ENCODE measurements at regions not wholly inside any gene's neighbourhood (a gene's known extent, or its start where the extent isn't known, plus 50 kb on each side); places are given as distances from the start of the nearest gene placed in this dataset.

GRCh38 chr4:167595898-167596297 is 361.6 kb upstream of the SPOCK3 start:
- H3K27ac ChIP-seq (ENCODE audit: low read depth, low read length) = no peak overlapping the region
- ChIA-PET POLR2A (no interaction called here), RAD21 (ENCODE audit: low non-redundant PET in 1 of 2, low total read pairs in 2 of 2, uncharacterized antibody in 2 of 2, unreplicated experiment in 2 of 2) (no interaction called here), CTCF (no interaction called here)
- BruUV-seq (replicated peaks) = no TSS peak
- no peaks in the 10 kb centered on the region for H3K36me3 ChIP-seq (ENCODE audit: control insufficient read depth in 1 of 2, insufficient read depth in 2 of 2, low read length in 2 of 2)
- no peak overlapping the region for H3K9ac ChIP-seq (ENCODE audit: low read length)
- no peak overlapping the region for H3K4me3 ChIP-seq (replicated peaks in 1 of 2; ENCODE audit: low read depth in 1 of 2, low read length in 2 of 2)
- ATAC-seq = no peak
- no peaks in the 10 kb centered on the region for H3K27me3 ChIP-seq (ENCODE audit: insufficient read depth, low read length)
- no peak for DNase-seq (ENCODE audit: low read depth, low spot score)
- H3K9me3 ChIP-seq (ENCODE audit: control insufficient read depth in 1 of 2, insufficient read depth in 1 of 2, low read depth in 1 of 2, low read length in 2 of 2) = no peaks in the 10 kb centered on the region
- H4K20me1 ChIP-seq (ENCODE audit: insufficient read depth) = no peaks in the 10 kb centered on the region
- no peaks in the 10 kb centered on the region for H3K4me1 ChIP-seq (ENCODE audit: control insufficient read depth in 1 of 2, insufficient read depth in 2 of 2, low read length in 2 of 2)
- H3K79me2 ChIP-seq (ENCODE audit: insufficient read depth, low read length) = no peaks in the 10 kb centered on the region
- TF ChIP-seq RAD21 (IDR thresholded peaks at IDR 0.05; ENCODE audit: low read depth) (no peak), SP1 (IDR thresholded peaks at IDR 0.05; ENCODE audit: low read depth) (no peak), POLR2AphosphoS5 (IDR thresholded peaks at IDR 0.05; ENCODE audit: low read depth, low read length) (no peak), TCF7L2 (IDR thresholded peaks at IDR 0.05; ENCODE audit: borderline replicate concordance, extremely low read depth, insufficient read depth, insufficient read length) (no peak), MAX (IDR thresholded peaks at IDR 0.05) (no peak), ATF3 (IDR thresholded peaks at IDR 0.05) (no peak), EGR1 (IDR thresholded peaks at IDR 0.05; ENCODE audit: low read depth) (no peak), SRF (IDR thresholded peaks at IDR 0.05; ENCODE audit: low read depth) (no peak), ZBTB33 (IDR thresholded peaks at IDR 0.05; ENCODE audit: extremely low read depth, insufficient replicate concordance, low read length) (no peak), POLR2A (IDR thresholded peaks at IDR 0.05; ENCODE audit: borderline replicate concordance, extremely low read depth, insufficient read depth, insufficient read length) (no peak), ZFX (IDR thresholded peaks at IDR 0.05) (no peak), FOSL1 (IDR thresholded peaks at IDR 0.05; ENCODE audit: low read depth) (no peak), SIN3A (IDR thresholded peaks at IDR 0.05; ENCODE audit: low read depth) (no peak), CBX3 (IDR thresholded peaks at IDR 0.05; ENCODE audit: low read depth) (no peak), ELF1 (IDR thresholded peaks at IDR 0.05; ENCODE audit: borderline replicate concordance, low read depth) (no peak), JUND (IDR thresholded peaks at IDR 0.05) (no peak), ZNF274 (IDR thresholded peaks at IDR 0.05; ENCODE audit: low read depth, low read length) (no peak), CTCF (IDR thresholded peaks at IDR 0.05 in 2 of 3, conservative IDR thresholded peaks at IDR 0.05 in 1 of 3; ENCODE audit: borderline replicate concordance in 1 of 3, insufficient read depth in 1 of 3, low read depth in 2 of 3, low read length in 2 of 3) (no peak)
- H3K4me2 ChIP-seq (ENCODE audit: low read length) = no peak overlapping the region
- no peaks in the 10 kb centered on the region for H3K9me2 ChIP-seq (ENCODE audit: insufficient read depth)
- intact Hi-C loops (cut with micrococcal nuclease) = no loop called here
- no peak overlapping the region for H2AFZ ChIP-seq (ENCODE audit: low read depth, low read length, poor library complexity, severe bottlenecking)

Measured in HCT116 (cell line).